T47D (cell line): ENCODE measurements at regions not wholly inside any gene's neighbourhood (a gene's known extent, or its start where the extent isn't known, plus 50 kb on each side); places are given as distances from the start of the nearest gene placed in this dataset.
"Not testable (repeated sequence)": the region's sequence is repeated elsewhere in the genome, so short reads cannot be mapped to it uniquely, and the experiment has no call there.

Experiments
- DNase-seq, 2 experiments: peaks; one replicate each; pipeline versions ENCODE4 v3.0.0 to v3.0.0-alpha.2; 2011 to 2012; ENCODE audit warnings: low read depth in 1 of 2, low spot score in 1 of 2
- JUND ChIP-seq: IDR thresholded peaks from 2 replicates; pipeline ENCODE4 v1.6.1; 2012; ENCODE audit warnings: low read depth
- in situ Hi-C: cut with HindIII; loops from 2 replicates; pipeline ENCODE4 v1.10.0; 2016; ENCODE audit warnings: low sequenced_read_pairs, low pct_unique_long_range_greater_than_20kb

DNA sequence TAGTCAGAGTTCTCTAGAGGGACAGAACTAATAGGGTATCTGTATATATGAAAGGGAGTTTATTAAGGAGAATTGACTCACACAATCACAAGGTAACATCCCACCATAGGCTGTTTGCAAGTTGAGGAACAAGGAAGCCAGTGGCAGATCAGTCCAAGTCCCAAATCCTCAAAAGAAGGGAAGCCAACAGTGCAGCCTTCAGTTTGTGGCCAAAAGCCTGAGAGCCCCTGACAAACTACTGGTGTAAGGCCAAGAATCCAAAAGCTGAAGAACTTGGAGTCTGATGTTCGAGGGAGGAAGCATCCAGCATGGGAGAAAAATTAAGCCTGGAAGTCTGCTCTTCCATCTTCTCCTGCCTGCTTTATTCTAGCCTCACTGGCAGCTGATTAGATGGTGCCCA lies 1107.2 kb upstream of the CELF2 start:
- no peak for DNase-seq
- TF ChIP-seq JUND = no peak
- in situ Hi-C loops = no loop called here

DNA sequence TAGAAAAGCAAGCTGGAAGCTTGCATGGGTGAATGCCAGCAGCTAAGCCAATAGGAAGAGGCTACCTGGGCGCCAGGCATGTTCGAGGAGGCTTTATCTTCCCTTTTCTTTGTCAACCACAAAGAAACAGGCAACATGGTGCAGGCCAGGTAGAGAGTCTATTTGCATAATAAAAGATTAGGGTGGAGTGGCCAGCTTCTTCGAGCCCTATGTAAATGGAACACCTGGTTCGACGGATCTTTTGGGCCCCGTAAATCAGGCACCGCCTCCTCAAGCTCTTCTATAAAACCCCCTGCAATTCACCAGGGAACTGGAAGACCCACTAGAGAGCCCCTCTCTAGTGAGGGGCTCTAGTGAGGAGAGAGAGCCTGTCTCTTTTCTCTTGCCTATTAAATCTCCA lies 1106.2 kb upstream of the CELF2 start:
- in situ Hi-C loops = no loop called here
- DNase-seq = peak in 1 of 2 experiments; percentile 6
- no peak for TF ChIP-seq JUND

DNA sequence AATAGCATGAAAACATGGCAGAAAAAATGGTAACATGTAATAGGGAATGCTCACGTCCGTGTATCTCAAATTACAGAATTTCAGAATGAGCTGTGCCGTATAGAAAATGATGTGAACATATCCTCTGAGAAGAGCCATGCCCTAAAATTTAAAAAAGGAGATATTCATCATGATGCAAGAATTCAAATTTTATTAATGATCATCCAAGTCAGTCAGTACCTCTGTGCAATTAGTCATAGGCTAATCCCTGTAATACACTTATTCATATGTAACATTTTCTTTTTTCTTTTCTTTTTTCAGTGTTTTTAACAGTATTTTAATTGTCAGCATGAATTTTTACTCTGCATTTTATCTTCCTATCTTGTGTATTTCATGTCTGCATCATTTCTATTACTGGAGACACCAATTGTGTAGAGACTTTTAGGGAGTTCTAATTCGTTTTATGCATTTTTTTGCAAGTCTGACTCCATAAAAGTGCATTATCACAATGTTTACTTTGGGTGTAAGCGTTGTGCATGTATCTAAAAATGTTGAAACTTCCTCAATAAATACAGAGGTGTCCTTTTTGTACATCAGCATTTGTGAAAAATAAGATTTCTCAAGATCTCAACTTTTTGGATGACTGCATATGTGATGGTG lies 1103.7 kb upstream of the CELF2 start:
- TF ChIP-seq JUND = no peak
- in situ Hi-C loops = no loop called here
- no peak for DNase-seq

DNA sequence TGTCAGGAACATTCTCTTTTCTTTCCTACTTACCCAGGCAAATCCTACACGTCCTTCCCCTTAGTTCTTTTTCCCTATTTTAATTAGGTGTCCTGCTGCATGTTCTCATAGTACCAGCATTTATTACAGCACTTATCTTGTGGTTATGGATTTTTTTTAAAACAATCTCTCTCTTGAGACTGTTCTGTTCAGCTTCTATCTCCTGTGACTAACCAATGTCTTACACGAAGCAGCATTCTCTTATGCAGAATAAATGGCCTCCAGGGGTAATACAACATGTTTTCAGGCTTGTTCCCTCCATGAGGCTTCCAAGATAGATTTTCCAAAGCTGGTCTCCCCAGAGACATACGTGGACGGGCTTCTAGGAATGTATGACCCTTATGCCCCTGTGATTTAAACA lies 1096.1 kb upstream of the CELF2 start:
- no peak for DNase-seq
- in situ Hi-C loops = no loop called here
- TF ChIP-seq JUND = no peak

DNA sequence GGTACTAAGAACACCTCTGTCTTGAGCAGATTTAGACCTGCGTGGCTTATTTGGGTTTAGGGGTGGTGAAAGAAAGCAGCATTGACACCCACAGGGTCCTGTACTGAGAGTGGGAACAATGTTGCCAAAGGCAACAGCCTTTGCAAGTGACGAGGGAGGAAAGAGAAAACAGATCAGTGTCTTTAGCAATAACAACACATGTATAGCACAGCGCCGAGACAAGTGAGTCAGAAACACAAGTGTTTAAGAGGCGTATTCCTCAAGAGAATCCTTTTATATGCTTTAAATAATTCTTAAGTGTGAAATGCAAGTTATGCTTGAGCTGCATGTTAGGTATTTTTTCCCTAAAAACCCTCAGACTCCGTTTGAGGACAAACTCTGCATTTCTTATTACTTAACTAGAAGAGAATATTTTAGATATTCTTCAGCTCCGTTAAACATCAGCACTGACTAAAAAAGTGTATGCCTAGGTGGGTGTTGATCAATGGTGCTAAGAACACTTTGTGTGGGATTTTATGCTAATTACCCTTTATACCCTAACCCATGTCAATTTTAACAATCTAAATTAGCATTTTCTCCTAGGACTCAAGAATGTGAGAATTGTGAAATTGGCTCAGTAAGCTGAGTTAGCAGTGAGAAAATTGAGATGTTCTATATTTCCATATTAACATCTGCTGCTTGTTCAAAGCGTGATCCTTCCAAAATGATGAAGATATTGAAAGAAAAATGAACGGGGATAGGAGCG lies 1095.4 kb upstream of the CELF2 start:
- no peak for DNase-seq
- in situ Hi-C loops = no loop called here
- TF ChIP-seq JUND = no peak

DNA sequence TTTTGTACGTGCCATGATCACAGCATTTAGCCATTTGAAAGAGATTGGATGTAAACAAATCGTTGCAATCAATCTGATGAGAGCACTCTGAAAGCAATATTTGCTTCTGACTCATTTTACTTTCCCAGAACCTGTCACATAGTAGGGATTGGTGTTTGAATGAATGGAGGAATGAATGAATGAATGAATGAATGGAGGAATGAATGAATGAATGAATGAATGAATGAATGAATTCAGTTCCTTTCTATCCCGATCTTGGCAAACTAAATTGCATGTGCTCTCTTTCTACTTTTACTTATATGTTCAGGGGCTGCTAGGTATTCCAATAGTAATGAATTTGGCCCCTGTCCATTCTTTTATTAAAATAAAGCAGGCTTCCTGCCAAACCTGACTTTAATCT lies 1091.7 kb upstream of the CELF2 start:
- no peak for DNase-seq
- no peak for TF ChIP-seq JUND
- in situ Hi-C loops = no loop called here

DNA sequence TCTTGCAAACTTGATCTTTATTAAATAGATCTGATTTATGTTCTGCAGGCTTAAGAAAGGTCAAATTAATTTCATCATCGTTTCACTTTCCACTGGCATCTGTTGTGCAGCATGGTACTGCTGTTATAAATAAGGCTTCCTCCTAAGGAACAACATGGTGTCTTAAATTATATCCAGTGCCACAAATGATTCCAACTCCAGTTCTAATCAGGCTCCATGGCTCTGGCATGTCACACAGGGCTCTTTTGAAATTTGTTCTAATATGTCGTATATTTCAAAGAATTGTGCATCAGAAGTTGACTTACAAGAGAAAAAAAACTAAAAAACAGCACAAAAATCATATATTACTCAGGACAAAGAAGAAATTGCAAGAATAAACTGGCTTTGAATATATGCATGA lies 1090.8 kb upstream of the CELF2 start:
- in situ Hi-C loops = no loop called here
- no peak for TF ChIP-seq JUND
- DNase-seq = no peak

DNA sequence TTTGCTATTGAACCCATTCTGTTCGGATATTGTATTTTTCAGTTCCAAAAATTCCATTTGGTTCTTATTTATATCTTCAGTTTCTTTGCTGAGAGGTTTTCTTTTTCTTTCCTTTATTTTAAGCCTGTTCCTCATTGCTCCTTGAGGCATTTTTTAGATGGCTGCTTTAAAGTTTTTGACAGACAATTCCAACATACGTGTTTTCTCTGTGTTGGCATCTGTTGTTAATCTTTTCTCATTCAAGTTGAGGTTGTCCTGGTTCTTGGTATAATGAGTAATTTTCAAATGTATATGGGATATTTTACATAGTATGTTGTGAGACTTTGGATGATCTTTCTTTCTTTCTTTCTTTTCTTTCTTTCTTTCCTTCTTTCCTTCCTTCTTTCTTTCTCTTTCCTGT lies 1078.0 kb upstream of the CELF2 start:
- no peak for DNase-seq
- no peak for TF ChIP-seq JUND
- in situ Hi-C loops = no loop called here

DNA sequence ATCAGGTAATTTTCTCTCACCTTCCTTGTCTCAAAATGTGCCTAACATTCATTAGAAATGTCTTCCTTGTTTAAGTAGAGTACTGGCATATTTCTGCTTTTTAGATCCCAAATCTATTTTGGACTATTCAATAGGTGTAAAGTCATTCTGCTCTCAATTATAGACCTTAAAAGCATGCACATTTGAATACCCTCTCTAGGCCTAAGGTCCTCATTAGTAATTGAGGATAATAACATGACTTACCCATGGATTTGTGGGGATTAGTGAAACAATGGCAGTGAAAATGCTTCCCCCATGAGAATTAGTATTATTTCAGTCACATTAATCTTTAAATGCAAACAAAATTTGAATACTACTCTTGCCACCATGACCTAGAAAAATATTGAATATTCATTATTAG lies 1073.0 kb upstream of the CELF2 start:
- in situ Hi-C loops = no loop called here
- DNase-seq = no peak
- no peak for TF ChIP-seq JUND

DNA sequence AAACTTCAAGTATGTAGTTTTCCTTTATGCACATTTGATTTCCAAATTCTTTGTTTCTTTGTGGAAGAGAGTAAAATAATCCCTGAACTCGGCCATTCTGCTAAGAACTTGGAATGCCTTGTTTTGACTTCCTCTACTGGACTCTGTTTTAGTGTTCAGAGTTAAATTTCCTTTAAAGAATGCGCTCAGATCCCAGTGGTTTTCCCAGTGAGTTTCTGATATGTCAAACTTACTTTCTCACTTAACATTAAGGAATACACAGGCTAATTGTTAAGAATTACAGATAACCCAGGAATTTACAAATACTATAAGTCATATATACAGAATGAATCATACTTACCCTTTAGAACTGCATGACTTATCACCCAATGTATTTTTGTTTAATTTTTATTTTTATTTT lies 1067.6 kb upstream of the CELF2 start:
- TF ChIP-seq JUND = no peak
- in situ Hi-C loops = no loop called here
- no peak for DNase-seq

DNA sequence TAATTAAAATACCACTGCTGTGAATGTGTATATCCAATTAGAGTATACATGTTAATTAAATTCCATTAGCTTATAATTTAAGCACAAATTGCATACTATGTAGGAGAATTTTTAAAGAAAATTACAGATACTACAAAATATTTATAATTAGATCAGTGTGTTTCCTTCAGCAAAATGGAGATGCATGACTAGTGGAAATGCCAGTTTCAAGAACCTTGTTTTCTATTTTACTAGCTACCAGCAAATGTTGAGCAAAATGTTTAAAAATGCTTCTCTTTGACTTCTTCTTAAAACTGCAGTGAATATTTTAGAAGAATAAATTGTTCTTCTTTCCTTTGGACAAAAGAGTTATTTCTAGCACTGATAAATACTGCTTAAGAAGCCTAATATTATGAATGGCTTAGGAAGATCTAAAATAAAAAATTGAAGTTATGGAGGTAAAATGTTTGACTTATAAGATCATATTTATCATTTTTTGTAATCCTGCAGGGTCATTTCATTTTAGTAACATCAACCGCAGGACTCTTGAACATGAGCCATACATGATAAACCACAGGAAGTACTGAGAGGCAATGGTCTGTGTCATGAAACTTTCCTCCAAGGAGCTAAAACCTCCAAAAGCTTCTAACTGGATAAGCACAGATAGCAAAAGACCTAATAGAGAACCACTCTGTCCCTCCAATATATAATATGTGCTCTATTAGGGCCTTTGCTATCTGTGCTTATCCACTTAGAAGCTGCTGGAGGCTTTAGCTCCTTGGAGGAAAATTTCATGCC lies 1066.0 kb upstream of the CELF2 start:
- no peak for TF ChIP-seq JUND
- in situ Hi-C loops = no loop called here
- DNase-seq = no peak

DNA sequence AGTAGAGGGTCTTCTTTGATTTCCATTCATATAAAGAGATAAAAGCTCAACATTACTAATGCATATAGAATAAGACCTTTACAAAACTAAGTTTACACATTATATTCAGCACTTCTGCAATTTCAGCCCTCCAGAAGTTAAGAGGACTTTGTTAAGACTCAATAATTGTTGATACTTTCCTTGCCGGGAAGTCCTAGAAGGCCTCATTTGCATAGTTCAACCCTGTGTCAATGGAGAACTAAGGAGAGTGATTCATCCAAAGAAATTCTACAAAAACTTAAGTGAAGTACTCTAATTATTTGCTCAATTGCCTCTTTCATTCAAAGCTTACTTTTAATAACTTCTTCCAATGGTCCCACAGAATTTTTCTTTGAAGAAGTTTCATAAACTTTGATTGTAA lies 1060.3 kb upstream of the CELF2 start:
- in situ Hi-C loops = no loop called here
- no peak for TF ChIP-seq JUND
- DNase-seq = no peak

DNA sequence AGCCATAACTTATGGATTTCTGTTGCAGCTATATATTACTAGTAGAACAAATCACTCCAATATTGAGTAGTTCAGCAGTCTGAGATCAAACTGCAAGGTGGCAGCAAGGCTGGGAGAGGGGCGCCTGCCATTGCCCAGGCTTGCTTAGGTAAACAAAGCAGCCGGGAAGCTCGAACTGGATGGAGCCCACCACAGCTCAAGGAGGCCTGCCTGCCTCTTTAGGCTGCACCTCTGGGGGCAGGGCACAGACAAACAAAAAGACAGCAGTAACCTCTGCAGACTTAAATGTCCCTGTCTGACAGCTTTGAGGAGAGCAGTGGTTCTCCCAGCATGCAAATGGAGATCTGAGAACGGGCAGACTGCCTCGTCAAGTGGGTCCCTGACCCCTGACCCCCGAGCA lies 1059.8 kb upstream of the CELF2 start:
- DNase-seq, in situ Hi-C loops: not testable (repeated sequence)

DNA sequence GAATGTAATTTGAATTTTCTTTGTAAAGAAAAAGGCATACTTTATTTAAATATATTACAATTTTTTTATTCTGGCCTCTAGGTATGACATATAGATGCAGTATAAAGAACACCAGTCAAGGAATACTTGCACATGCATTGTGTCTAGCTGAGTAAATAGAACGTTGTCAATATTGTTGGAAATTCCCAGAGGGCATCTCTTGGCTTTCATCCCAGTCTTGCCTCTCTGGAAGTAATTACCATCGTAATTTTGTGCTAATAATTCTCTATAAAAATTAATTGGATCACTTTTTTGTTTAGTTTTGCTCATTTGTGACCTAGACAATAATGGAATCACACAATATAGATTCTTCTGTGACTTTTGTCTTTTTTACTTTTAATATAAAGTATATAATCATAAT lies 1052.3 kb upstream of the CELF2 start:
- TF ChIP-seq JUND = no peak
- in situ Hi-C loops = no loop called here
- DNase-seq = no peak
